GM23248 (cell line): ENCODE measurements at regions not wholly inside any gene's neighbourhood (a gene's known extent, or its start where the extent isn't known, plus 50 kb on each side); places are given as distances from the start of the nearest gene placed in this dataset.

Experiments
- DNase-seq: peaks from one replicate; pipeline ENCODE4 v3.0.0-alpha.2; 2015
- H2AFZ ChIP-seq: fragments of 200-600 bp; sonication (generic); 2 replicates; pipeline ENCODE4 v1.6.1; 2016; ENCODE audit warnings: antibody characterized with exemption
- H3F3A ChIP-seq: fragments of 200-600 bp; sonication (generic); 2 replicates; pipeline ENCODE4 v1.6.1; 2016; ENCODE audit warnings: mild to moderate bottlenecking, antibody characterized with exemption, mixed run types; ENCODE audit not compliant: insufficient read depth
- H3K27ac ChIP-seq: fragments of 200-600 bp; sonication (generic); 2 replicates; pipeline ENCODE4 v1.5.1; 2016; ENCODE audit warnings: mild to moderate bottlenecking
- H3K27me3 ChIP-seq: fragments of 200-600 bp; sonication (generic); replicated peaks from 2 replicates; pipeline ENCODE4 v1.6.1; 2016; ENCODE audit warnings: mild to moderate bottlenecking; ENCODE audit not compliant: insufficient read depth
- H3K36me3 ChIP-seq: fragments of 200-600 bp; sonication (generic); 2 replicates; pipeline ENCODE4 v1.6.1; 2016; ENCODE audit warnings: low read depth, mild to moderate bottlenecking
- H3K4me1 ChIP-seq: fragments of 200-600 bp; sonication (generic); 2 replicates; pipeline ENCODE4 v1.6.1; 2016; ENCODE audit warnings: mild to moderate bottlenecking; ENCODE audit not compliant: insufficient read depth
- H3K4me2 ChIP-seq: fragments of 200-600 bp; sonication (generic); one replicate; pipeline ENCODE4 v1.6.1; 2016; ENCODE audit warnings: mild to moderate bottlenecking; ENCODE audit not compliant: unreplicated experiment
- H3K4me3 ChIP-seq: fragments of 200-600 bp; sonication (generic); 2 replicates; pipeline ENCODE4 v1.5.1; 2016; ENCODE audit warnings: mild to moderate bottlenecking
- H3K79me2 ChIP-seq: fragments of 200-600 bp; sonication (generic); 2 replicates; pipeline ENCODE4 v1.6.1; 2016; ENCODE audit warnings: mild to moderate bottlenecking; ENCODE audit not compliant: insufficient read depth
- H3K9ac ChIP-seq: fragments of 200-600 bp; sonication (generic); 2 replicates; pipeline ENCODE4 v1.6.1; 2016; ENCODE audit warnings: mild to moderate bottlenecking
- H3K9me2 ChIP-seq: fragments of 200-600 bp; sonication (generic); 2 replicates; pipeline ENCODE4 v1.6.1; 2016; ENCODE audit warnings: mixed run types, mild to moderate bottlenecking, moderate library complexity; ENCODE audit not compliant: insufficient read depth
- H3K9me3 ChIP-seq: fragments of 200-600 bp; sonication (generic); one replicate; pipeline ENCODE4 v1.6.1; 2017; ENCODE audit warnings: low read depth
- H4K20me1 ChIP-seq: fragments of 200-600 bp; sonication (generic); 2 replicates; pipeline ENCODE4 v1.6.0; 2016; ENCODE audit not compliant: insufficient read depth
- EZH2 ChIP-seq: fragments of 200-600 bp; sonication (generic); IDR thresholded peaks from 2 replicates; pipeline ENCODE4 v1.6.1; 2018; ENCODE audit warnings: antibody characterized with exemption, mild to moderate bottlenecking; ENCODE audit not compliant: insufficient read depth, poor library complexity, severe bottlenecking
- EZH2phosphoT487 ChIP-seq: fragments of 200-600 bp; sonication (generic); IDR thresholded peaks from 2 replicates; pipeline ENCODE4 v1.6.1; 2018; ENCODE audit warnings: antibody characterized with exemption, moderate library complexity, mild to moderate bottlenecking, low read depth; ENCODE audit not compliant: insufficient read depth
- WGBS, 2 experiments: methylation state at CpG; one replicate each; pipeline ENCODE4 v1.1.6; 2015 to 2017; ENCODE audit warnings: low lambda C conversion rate in 2 of 2, low coverage in 1 of 2; ENCODE audit errors: missing lambda C conversion rate in 2 of 2; 5-methylcytosine and 5-hydroxymethylcytosine counted together
- in situ Hi-C: fragments of 300-500 bp; cut with MboI; formaldehyde crosslinking; loops from 2 replicates; pipeline ENCODE4 v1.15.0; 2020

- Histone ChIP-seq H3K27ac (no peak overlapping the region), H3F3A (no peaks in the 10 kb centered on the region), H3K9ac (no peak overlapping the region), H3K36me3 (no peaks in the 10 kb centered on the region), H2AFZ (no peak overlapping the region), H3K4me3 (no peak overlapping the region), H4K20me1 (no peaks in the 10 kb centered on the region), H3K79me2 (no peaks in the 10 kb centered on the region), H3K9me2 (no peaks in the 10 kb centered on the region), H3K4me1 (no peaks in the 10 kb centered on the region), H3K27me3 (peaks cover 10% of the 10 kb centered on the region; the same call in 1 of the 2 replicates), H3K9me3 (no peaks in the 10 kb centered on the region), H3K4me2 (no peak overlapping the region)
- WGBS, 2 experiments: 51 to 59% methylated on average over 10 to 11 of the region's 11 CpGs
- in situ Hi-C loops: no loop called here
- TF ChIP-seq EZH2phosphoT487 (no peak), EZH2 (no peak)
- DNase-seq: no peak
These were observed 118.5 kb downstream of the PHETA1 start for GRCh38 chr12:111250251-111250881.

GRCh38 chr12:111249757-111250156 is 119.1 kb downstream of the PHETA1 start:
- no peaks in the 10 kb centered on the region for H3K9me3 ChIP-seq
- H3K4me2 ChIP-seq: no peak overlapping the region
- no peaks in the 10 kb centered on the region for H3F3A ChIP-seq
- WGBS, 2 experiments: 60 to 66% methylated on average over 6 of the region's 6 CpGs
- no peak overlapping the region for H3K9ac ChIP-seq
- in situ Hi-C loops: no loop called here
- no peaks in the 10 kb centered on the region for H3K36me3 ChIP-seq
- no peak overlapping the region for H3K4me3 ChIP-seq
- H3K27ac ChIP-seq: no peak overlapping the region
- TF ChIP-seq EZH2 (no peak), EZH2phosphoT487 (no peak)
- no peak for DNase-seq
- H4K20me1 ChIP-seq: no peaks in the 10 kb centered on the region
- no peaks in the 10 kb centered on the region for H3K79me2 ChIP-seq
- peaks cover 10% of the 10 kb centered on the region; the same call in 1 of the 2 replicates for H3K27me3 ChIP-seq
- H3K4me1 ChIP-seq: no peaks in the 10 kb centered on the region
- H3K9me2 ChIP-seq: no peaks in the 10 kb centered on the region
- no peak overlapping the region for H2AFZ ChIP-seq

GRCh38 chr12:111249018-111249370 is 119.9 kb downstream of the PHETA1 start:
- no peaks in the 10 kb centered on the region for H4K20me1 ChIP-seq
- H2AFZ ChIP-seq: no peak overlapping the region

DNA sequence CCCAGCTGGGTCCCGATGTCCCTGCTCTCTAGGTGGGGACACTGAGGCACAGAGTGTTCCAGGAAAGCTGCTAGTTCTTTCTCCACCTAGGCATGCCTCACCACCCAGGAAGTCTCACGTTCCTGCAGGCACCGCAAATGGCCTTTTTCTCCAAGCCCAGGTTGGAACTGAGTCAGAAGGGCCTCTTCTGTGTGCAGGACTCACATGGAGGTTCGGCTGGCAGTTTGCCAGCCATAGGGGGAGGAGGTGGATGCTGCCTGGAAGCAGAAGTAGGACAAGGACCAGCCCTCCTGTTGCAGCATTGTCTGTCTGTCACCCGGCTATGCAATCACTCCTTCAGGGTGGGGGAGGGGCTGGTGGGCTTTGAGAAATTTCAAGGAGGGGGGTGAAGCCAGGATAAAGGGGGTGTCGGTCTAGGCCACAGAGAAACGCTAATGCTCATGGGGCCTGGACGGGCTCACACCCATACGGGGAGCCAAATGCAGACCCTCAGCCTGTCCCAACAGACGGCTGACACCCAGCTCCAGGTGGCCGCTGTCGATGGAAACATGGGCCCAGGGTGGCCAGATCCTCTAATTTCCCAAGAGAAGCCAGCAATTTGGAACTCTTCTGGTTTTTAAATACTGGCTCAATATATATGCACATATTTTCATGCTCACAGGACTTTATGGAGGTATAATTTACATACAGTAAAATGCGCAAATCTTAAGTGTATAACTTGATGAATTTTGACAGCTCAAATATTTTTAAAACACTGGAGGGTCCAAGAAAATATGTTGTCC is 120.5 kb downstream of the PHETA1 start:
- no peak overlapping the region for H2AFZ ChIP-seq
- no peak overlapping the region for H3K9ac ChIP-seq
- no peaks in the 10 kb centered on the region for H4K20me1 ChIP-seq
- no peaks in the 10 kb centered on the region for H3K9me3 ChIP-seq
- H3K4me3 ChIP-seq: no peak overlapping the region
- no peak overlapping the region for H3K4me2 ChIP-seq
- in situ Hi-C loops: no loop called here
- no peak for DNase-seq
- H3K27ac ChIP-seq: no peak overlapping the region
- WGBS, 2 experiments: 36 to 39% methylated on average over 12 to 13 of the region's 13 CpGs
- no peaks in the 10 kb centered on the region for H3K79me2 ChIP-seq
- H3F3A ChIP-seq: no peaks in the 10 kb centered on the region
- H3K27me3 ChIP-seq: peaks cover 10% of the 10 kb centered on the region; the same call in 1 of the 2 replicates
- H3K9me2 ChIP-seq: no peaks in the 10 kb centered on the region
- no peaks in the 10 kb centered on the region for H3K4me1 ChIP-seq
- H3K36me3 ChIP-seq: no peaks in the 10 kb centered on the region
- no peak for TF ChIP-seq EZH2phosphoT487
- no peak for TF ChIP-seq EZH2

More at GRCh38 chr12:111249018-111249370, 119.9 kb downstream of the PHETA1 start:
- Histone ChIP-seq H3K27ac (no peak overlapping the region), H3K9ac (no peak overlapping the region), H3K79me2 (no peaks in the 10 kb centered on the region), H3K4me3 (no peak overlapping the region), H3K4me2 (no peak overlapping the region), H3K27me3 (peaks cover 10% of the 10 kb centered on the region; the same call in 1 of the 2 replicates), H3K4me1 (no peaks in the 10 kb centered on the region), H3K36me3 (no peaks in the 10 kb centered on the region), H3K9me3 (no peaks in the 10 kb centered on the region), H3F3A (no peaks in the 10 kb centered on the region), H3K9me2 (no peaks in the 10 kb centered on the region)
- DNase-seq: peak; percentile 43
- 5 to 6% methylated on average over 10 of the region's 10 CpGs for WGBS, 2 experiments
- in situ Hi-C loops: no loop called here
- TF ChIP-seq EZH2phosphoT487 (no peak), EZH2 (no peak)
